ENCODE measurements at regions not wholly inside any gene's neighbourhood (a gene's known extent, or its start where the extent isn't known, plus 50 kb on each side); places are given as distances from the start of the nearest gene placed in this dataset.

DNA sequence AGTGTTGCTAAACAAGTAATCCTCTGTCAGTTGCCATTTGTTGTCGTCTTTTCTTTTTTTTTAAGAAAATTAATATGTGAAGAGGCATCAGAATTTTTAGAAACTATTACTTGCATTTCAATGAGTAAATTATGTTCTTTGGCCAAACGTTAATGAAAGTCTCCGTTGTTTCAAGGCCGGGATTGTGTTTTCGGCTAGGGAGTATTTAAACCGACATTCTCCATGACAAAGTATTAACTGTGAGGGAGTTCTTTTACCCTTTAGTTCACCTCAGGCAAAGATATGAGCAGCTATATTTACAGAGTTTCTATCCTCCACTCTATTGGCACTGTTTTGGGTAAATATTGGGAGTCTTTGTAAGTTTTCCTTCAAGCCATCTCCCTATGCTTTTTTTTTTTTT, 668.9 kb downstream of the METTL15 start:
- no peaks in the 10 kb centered on the region for H4K20me1 ChIP-seq (ENCODE audit: insufficient read depth)
- no peaks in the 10 kb centered on the region for H3K9me3 ChIP-seq (ENCODE audit: low read depth)
- no peaks in the 10 kb centered on the region for H3K36me3 ChIP-seq (ENCODE audit: low read depth)
- no peak overlapping the region for H3K4me3 ChIP-seq
- in situ Hi-C loops (cut with MboI), result no loop called here
- H3K4me1 ChIP-seq (ENCODE audit: insufficient read depth), result no peaks in the 10 kb centered on the region
- TF ChIP-seq EZH2 (IDR thresholded peaks at IDR 0.05; ENCODE audit: insufficient read depth, poor library complexity, severe bottlenecking), result no peak
- TF ChIP-seq EZH2phosphoT487 (IDR thresholded peaks at IDR 0.05; ENCODE audit: insufficient read depth, low read depth), result no peak
- DNase-seq, result no peak
- H3K9ac ChIP-seq, result no peak overlapping the region
- H3K27ac ChIP-seq, result no peak overlapping the region
- H3K79me2 ChIP-seq (ENCODE audit: insufficient read depth), result no peaks in the 10 kb centered on the region
- H3K4me2 ChIP-seq (ENCODE audit: unreplicated experiment), result no peak overlapping the region
- no peaks in the 10 kb centered on the region for H3F3A ChIP-seq (ENCODE audit: insufficient read depth)
- WGBS, 2 experiments (ENCODE audit: low coverage in 1 of 2, low lambda C conversion rate in 2 of 2, missing lambda C conversion rate in 2 of 2), result 62 to 66% methylated on average over 6 of the region's 6 CpGs
- H3K27me3 ChIP-seq (replicated peaks; ENCODE audit: insufficient read depth), result no peaks in the 10 kb centered on the region
- peak overlapping the region; percentile 59 for H2AFZ ChIP-seq
- H3K9me2 ChIP-seq (ENCODE audit: insufficient read depth), result no peaks in the 10 kb centered on the region

DNA sequence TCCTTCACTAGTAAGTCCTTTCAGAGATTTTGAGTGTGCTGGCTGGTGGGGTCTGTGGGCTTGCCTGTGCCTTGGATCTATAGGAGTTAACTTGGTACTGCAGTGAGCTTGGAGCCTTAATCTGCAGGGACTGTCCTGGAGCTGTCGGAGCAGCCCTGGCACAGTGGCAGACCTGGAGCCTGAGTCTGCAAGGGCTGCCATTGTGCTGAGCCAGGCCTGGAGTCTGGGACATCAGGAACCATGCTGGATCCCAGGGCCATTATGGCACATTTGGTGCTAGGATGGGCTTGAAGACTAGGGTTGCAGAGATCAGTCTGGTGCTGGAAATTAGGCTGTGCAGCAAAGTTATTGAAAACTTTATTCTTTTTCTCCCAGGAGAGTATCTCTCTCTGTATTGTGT, 665.4 kb downstream of the METTL15 start:
- no peak overlapping the region for H3K27ac ChIP-seq
- H3K4me1 ChIP-seq (ENCODE audit: insufficient read depth), result no peaks in the 10 kb centered on the region
- no peak overlapping the region for H3K4me2 ChIP-seq (ENCODE audit: unreplicated experiment)
- no peak overlapping the region for H3K9ac ChIP-seq
- WGBS, 2 experiments (ENCODE audit: low coverage in 1 of 2, low lambda C conversion rate in 2 of 2, missing lambda C conversion rate in 2 of 2), result 29 to 56% methylated on average over 1 of the region's 1 CpG
- H4K20me1 ChIP-seq (ENCODE audit: insufficient read depth), result no peaks in the 10 kb centered on the region
- H3K4me3 ChIP-seq, result no peak overlapping the region
- DNase-seq, result no peak
- H3K9me2 ChIP-seq (ENCODE audit: insufficient read depth), result no peaks in the 10 kb centered on the region
- H3F3A ChIP-seq (ENCODE audit: insufficient read depth), result no peaks in the 10 kb centered on the region
- H3K36me3 ChIP-seq (ENCODE audit: low read depth), result no peaks in the 10 kb centered on the region
- no peaks in the 10 kb centered on the region for H3K27me3 ChIP-seq (replicated peaks; ENCODE audit: insufficient read depth)
- H3K79me2 ChIP-seq (ENCODE audit: insufficient read depth), result no peaks in the 10 kb centered on the region
- no peak overlapping the region for H2AFZ ChIP-seq
- no peaks in the 10 kb centered on the region for H3K9me3 ChIP-seq (ENCODE audit: low read depth)
- TF ChIP-seq EZH2 (IDR thresholded peaks at IDR 0.05; ENCODE audit: insufficient read depth, poor library complexity, severe bottlenecking) (no peak), EZH2phosphoT487 (IDR thresholded peaks at IDR 0.05; ENCODE audit: insufficient read depth, low read depth) (no peak)
- in situ Hi-C loops (cut with MboI), result no loop called here

DNA sequence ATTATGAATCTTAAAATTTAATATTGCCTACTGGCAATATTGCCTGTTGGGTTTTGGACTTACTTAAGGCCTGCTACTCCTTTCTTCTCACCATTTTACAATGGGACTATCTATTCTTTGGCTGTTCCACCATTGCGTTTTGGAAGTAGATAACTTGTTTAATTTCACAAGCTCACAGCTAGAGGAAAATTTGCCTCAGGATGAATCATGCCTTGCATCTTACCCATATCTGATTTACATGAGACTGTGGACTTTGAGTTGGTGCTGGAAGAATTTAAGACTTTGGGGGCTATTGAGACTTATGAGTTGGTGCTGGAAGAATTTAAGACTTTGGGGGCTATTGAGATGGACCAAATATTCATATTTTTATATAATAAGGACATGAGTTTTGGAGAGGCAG, 662.6 kb downstream of the METTL15 start:
- no peak overlapping the region for H3K27ac ChIP-seq
- H3K9me3 ChIP-seq (ENCODE audit: low read depth), result no peaks in the 10 kb centered on the region
- H3F3A ChIP-seq (ENCODE audit: insufficient read depth), result no peaks in the 10 kb centered on the region
- 40 to 41% methylated on average over 1 of the region's 1 CpG for WGBS, 2 experiments (ENCODE audit: low coverage in 1 of 2, low lambda C conversion rate in 2 of 2, missing lambda C conversion rate in 2 of 2)
- in situ Hi-C loops (cut with MboI), result no loop called here
- no peak overlapping the region for H3K4me2 ChIP-seq (ENCODE audit: unreplicated experiment)
- no peak overlapping the region for H2AFZ ChIP-seq
- H3K9ac ChIP-seq, result no peak overlapping the region
- H3K79me2 ChIP-seq (ENCODE audit: insufficient read depth), result no peaks in the 10 kb centered on the region
- no peaks in the 10 kb centered on the region for H4K20me1 ChIP-seq (ENCODE audit: insufficient read depth)
- no peak overlapping the region for H3K4me3 ChIP-seq
- no peaks in the 10 kb centered on the region for H3K9me2 ChIP-seq (ENCODE audit: insufficient read depth)
- TF ChIP-seq EZH2 (IDR thresholded peaks at IDR 0.05; ENCODE audit: insufficient read depth, poor library complexity, severe bottlenecking) (no peak), EZH2phosphoT487 (IDR thresholded peaks at IDR 0.05; ENCODE audit: insufficient read depth, low read depth) (no peak)
- H3K4me1 ChIP-seq (ENCODE audit: insufficient read depth), result no peaks in the 10 kb centered on the region
- DNase-seq, result peak; percentile 10
- H3K27me3 ChIP-seq (replicated peaks; ENCODE audit: insufficient read depth), result no peaks in the 10 kb centered on the region
- no peaks in the 10 kb centered on the region for H3K36me3 ChIP-seq (ENCODE audit: low read depth)

- Histone ChIP-seq H2AFZ (0 out of 2 replicates have a peak overlapping the region, but pooled peaks have one; percentile 0), H3K9ac (no peak overlapping the region), H3K4me3 (no peak overlapping the region), H3K9me3 (ENCODE audit: low read depth) (no peaks in the 10 kb centered on the region), H3K79me2 (ENCODE audit: insufficient read depth) (no peaks in the 10 kb centered on the region), H3K4me1 (ENCODE audit: insufficient read depth) (peaks cover 24% of the 10 kb centered on the region), H3K27me3 (replicated peaks; ENCODE audit: insufficient read depth) (no peaks in the 10 kb centered on the region), H3K36me3 (ENCODE audit: low read depth) (no peaks in the 10 kb centered on the region), H3K9me2 (ENCODE audit: insufficient read depth) (no peaks in the 10 kb centered on the region), H3K4me2 (ENCODE audit: unreplicated experiment) (no peak overlapping the region), H3F3A (ENCODE audit: insufficient read depth) (peaks cover 18% of the 10 kb centered on the region), H3K27ac (no peak overlapping the region), H4K20me1 (ENCODE audit: insufficient read depth) (no peaks in the 10 kb centered on the region)
- TF ChIP-seq EZH2phosphoT487 (IDR thresholded peaks at IDR 0.05; ENCODE audit: insufficient read depth, low read depth) (no peak), EZH2 (IDR thresholded peaks at IDR 0.05; ENCODE audit: insufficient read depth, poor library complexity, severe bottlenecking) (no peak)
- DNase-seq, result peak; percentile 32
- in situ Hi-C loops (cut with MboI), result no loop called here
- 24 to 26% methylated on average over 1 of the region's 1 CpG for WGBS, 2 experiments (ENCODE audit: low coverage in 1 of 2, low lambda C conversion rate in 2 of 2, missing lambda C conversion rate in 2 of 2)
These were observed 659.4 kb downstream of the METTL15 start for GRCh38 chr11:28767574-28767973.

DNA sequence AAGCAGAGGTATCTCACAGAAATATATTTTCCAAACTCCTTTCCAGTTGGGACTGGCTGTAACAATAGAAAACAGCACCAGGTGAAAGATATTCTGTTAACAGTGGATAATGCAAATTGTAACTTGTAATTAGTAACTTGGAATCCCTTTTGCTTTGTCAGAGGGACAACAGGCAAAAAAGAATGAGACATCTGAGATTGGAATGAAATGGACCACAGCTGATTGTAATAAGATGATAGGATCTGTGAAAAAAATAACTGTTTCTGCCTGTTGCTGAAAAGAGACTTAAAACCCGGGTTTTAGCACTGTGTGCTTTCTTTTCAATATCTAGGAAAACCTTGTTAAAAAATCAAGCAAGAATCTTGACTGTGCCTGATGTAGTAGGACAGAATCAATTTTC, 655.7 kb downstream of the METTL15 start:
- no peaks in the 10 kb centered on the region for H3K9me3 ChIP-seq (ENCODE audit: low read depth)
- H4K20me1 ChIP-seq (ENCODE audit: insufficient read depth), result no peaks in the 10 kb centered on the region
- peak; percentile 43 for DNase-seq
- H3K27ac ChIP-seq, result no peak overlapping the region
- H3F3A ChIP-seq (ENCODE audit: insufficient read depth), result peaks cover 36% of the 10 kb centered on the region
- TF ChIP-seq EZH2phosphoT487 (IDR thresholded peaks at IDR 0.05; ENCODE audit: insufficient read depth, low read depth) (no peak), EZH2 (IDR thresholded peaks at IDR 0.05; ENCODE audit: insufficient read depth, poor library complexity, severe bottlenecking) (no peak)
- H3K36me3 ChIP-seq (ENCODE audit: low read depth), result no peaks in the 10 kb centered on the region
- peak overlapping the region; percentile 12 for H3K4me2 ChIP-seq (ENCODE audit: unreplicated experiment)
- H3K9me2 ChIP-seq (ENCODE audit: insufficient read depth), result no peaks in the 10 kb centered on the region
- WGBS, 2 experiments (ENCODE audit: low coverage in 1 of 2, low lambda C conversion rate in 2 of 2, missing lambda C conversion rate in 2 of 2), result 0 to 7% methylated on average over 1 of the region's 1 CpG
- H3K4me3 ChIP-seq, result no peak overlapping the region
- no peaks in the 10 kb centered on the region for H3K27me3 ChIP-seq (replicated peaks; ENCODE audit: insufficient read depth)
- H3K9ac ChIP-seq, result no peak overlapping the region
- H3K4me1 ChIP-seq (ENCODE audit: insufficient read depth), result peaks cover 50% of the 10 kb centered on the region
- in situ Hi-C loops (cut with MboI), result no loop called here
- H3K79me2 ChIP-seq (ENCODE audit: insufficient read depth), result no peaks in the 10 kb centered on the region
- 0 out of 2 replicates have a peak overlapping the region, but pooled peaks have one; percentile 7 for H2AFZ ChIP-seq
